Kidney (tissue), 13 donors: ENCODE measurements at regions not wholly inside any gene's neighbourhood (a gene's known extent, or its start where the extent isn't known, plus 50 kb on each side); places are given as distances from the start of the nearest gene placed in this dataset.

Source experiments
- DNase-seq, 5 donors: peaks; one replicate each; pipeline ENCODE4 v3.0.0-alpha.2; 2013 to 2020
- FAIRE-seq: peaks from 2 replicates; lab custom pipeline; 2012; peaks lifted over from hg19 to GRCh38; lab: Jason Lieb, UNC
- H3K27ac ChIP-seq, 2 donors: one replicate each; pipeline ENCODE4 v1.7.0; 2013; ENCODE audit warnings: low read depth in 2 of 2, low read length in 2 of 2, inconsistent platforms in 1 of 2
- H3K27me3 ChIP-seq: one replicate; pipeline ENCODE4 v1.7.1; 2013; ENCODE audit warnings: low read length, inconsistent platforms; ENCODE audit not compliant: control insufficient read depth, insufficient read depth
- H3K36me3 ChIP-seq, 3 donors: one replicate each; pipeline versions ENCODE4 v1.7.0 to v1.7.1; 2013; ENCODE audit warnings: low read length in 3 of 3, control low read depth in 1 of 3, inconsistent platforms in 1 of 3; ENCODE audit not compliant: insufficient read depth in 3 of 3, control insufficient read depth in 2 of 3
- H3K4me1 ChIP-seq, 3 donors: one replicate each; pipeline versions ENCODE4 v1.7.0 to v1.7.1; 2013; ENCODE audit warnings: low read length in 3 of 3, inconsistent platforms in 1 of 3, low read depth in 1 of 3; ENCODE audit not compliant: control insufficient read depth in 2 of 3, insufficient read depth in 2 of 3
- H3K4me3 ChIP-seq, 3 donors: one replicate each; pipeline versions ENCODE4 v1.7.0 to v1.8.1; 2013; ENCODE audit warnings: low read length in 3 of 3, control low read depth in 1 of 3, inconsistent platforms in 1 of 3
- H3K9ac ChIP-seq, 3 donors: one replicate each; pipeline versions ENCODE4 v1.7.0 to v1.7.1; 2013; ENCODE audit warnings: low read length in 3 of 3, control low read depth in 1 of 3, inconsistent platforms in 1 of 3
- H3K9me3 ChIP-seq, 3 donors: one replicate each; pipeline versions ENCODE4 v1.7.0 to v1.7.1; 2013; ENCODE audit warnings: low read length in 3 of 3, control low read depth in 1 of 3, inconsistent platforms in 1 of 3; ENCODE audit not compliant: control insufficient read depth in 2 of 3, insufficient read depth in 1 of 3
- intact Hi-C: fragments of 100-400 bp; cut with DNase I; formaldehyde crosslinking; loops from one replicate; pipeline ENCODE4 v1.11.1; 2022
- TF ChIP-seq, protein P1 (sequence below): IDR thresholded peaks from 3 replicates; pipeline ENCODE4 v1.5.1; 2012; ENCODE audit warnings: mild to moderate bottlenecking, moderate library complexity, borderline replicate concordance; ENCODE audit not compliant: insufficient read depth; ENCODE audit errors: extremely low read depth
- donor health status: control.
- donor health status: control.
- donor health status: control.
- donor health status: control.
- donor health status: control.
- donor health status: DM: yes; HTN: yes; CAD: no.
- donor health status: Normal renal cell carcinoma (clear cell type).

DNA sequence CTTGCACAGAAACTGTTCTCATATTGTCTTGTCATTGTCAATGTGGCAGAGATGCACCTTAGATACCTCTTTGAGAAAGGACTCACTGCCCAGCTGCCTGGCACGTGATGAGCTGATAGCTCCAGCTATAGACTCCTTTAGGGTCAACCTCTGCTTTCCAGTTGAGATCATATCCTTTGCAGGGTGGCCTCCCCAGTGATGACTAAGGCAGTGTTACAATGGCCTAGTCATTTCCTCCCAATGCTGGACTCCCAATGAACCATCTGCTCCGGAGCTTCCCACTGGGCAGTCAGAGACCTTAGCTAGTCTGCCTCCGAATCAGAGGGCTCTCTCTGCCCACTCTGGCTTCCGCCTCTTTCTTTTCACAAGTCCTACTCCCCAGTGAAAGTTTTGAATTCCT lies 79.5 kb downstream of the CHRD start:
- Histone ChIP-seq H3K27ac (no peak overlapping the region), H3K36me3 (no peaks in the 10 kb centered on the region), H3K4me3 (no peak overlapping the region), H3K9ac (no peak overlapping the region), H3K4me1 (no peaks in the 10 kb centered on the region), H3K9me3 (no peaks in the 10 kb centered on the region), H3K27me3 (no peaks in the 10 kb centered on the region)
- TF ChIP-seq, protein P1, sequence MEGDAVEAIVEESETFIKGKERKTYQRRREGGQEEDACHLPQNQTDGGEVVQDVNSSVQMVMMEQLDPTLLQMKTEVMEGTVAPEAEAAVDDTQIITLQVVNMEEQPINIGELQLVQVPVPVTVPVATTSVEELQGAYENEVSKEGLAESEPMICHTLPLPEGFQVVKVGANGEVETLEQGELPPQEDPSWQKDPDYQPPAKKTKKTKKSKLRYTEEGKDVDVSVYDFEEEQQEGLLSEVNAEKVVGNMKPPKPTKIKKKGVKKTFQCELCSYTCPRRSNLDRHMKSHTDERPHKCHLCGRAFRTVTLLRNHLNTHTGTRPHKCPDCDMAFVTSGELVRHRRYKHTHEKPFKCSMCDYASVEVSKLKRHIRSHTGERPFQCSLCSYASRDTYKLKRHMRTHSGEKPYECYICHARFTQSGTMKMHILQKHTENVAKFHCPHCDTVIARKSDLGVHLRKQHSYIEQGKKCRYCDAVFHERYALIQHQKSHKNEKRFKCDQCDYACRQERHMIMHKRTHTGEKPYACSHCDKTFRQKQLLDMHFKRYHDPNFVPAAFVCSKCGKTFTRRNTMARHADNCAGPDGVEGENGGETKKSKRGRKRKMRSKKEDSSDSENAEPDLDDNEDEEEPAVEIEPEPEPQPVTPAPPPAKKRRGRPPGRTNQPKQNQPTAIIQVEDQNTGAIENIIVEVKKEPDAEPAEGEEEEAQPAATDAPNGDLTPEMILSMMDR, result no peak
- FAIRE-seq (no peak), DNase-seq (no peak)
- intact Hi-C loops, result no loop called here

DNA sequence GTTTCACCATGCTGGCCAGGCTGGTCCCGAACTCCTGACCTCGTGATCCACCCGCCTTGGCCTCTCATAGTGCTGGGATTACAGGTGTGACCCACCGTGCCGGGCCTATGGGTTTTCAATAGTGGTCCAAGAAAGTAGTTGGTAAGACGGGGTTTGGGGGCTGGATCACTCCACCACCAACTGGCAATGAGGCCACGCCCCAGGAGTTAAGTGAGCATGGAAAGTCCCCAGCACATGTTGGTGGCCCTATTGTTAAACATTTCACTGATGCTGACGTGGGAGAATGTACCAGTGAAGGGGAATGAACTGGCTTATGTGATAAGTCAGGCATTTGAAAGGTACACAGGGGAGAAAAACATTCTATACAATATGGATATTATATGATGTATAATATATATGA lies 80.4 kb downstream of the CHRD start:
- FAIRE-seq, result no peak
- TF ChIP-seq, protein P1, result no peak

DNA sequence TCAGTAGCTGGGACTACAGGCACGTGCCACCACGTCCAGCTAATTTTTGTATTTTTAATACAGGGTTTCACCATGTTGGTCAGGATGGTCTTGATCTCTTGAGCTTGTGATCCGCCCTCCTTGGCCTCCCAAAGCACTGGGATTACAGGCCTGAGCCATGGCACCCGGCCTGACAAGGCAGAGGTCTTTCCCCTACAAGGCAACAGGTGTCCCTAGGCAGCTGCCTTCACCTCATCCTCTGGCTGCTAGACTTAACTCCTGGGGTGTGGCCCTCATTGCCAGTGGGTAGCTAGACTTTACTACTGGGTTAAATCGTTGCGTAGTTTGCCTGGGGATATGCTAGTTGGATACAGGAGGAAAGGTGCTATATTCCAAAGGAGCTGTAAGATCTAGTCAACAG lies 81.4 kb downstream of the CHRD start:
- TF ChIP-seq, protein P1, result no peak
- H3K27me3 ChIP-seq, result no peaks in the 10 kb centered on the region
- DNase-seq (no peak), FAIRE-seq (no peak)
- H3K4me1 ChIP-seq, result no peaks in the 10 kb centered on the region
- intact Hi-C loops, result no loop called here
- H3K9ac ChIP-seq, result no peak overlapping the region
- no peaks in the 10 kb centered on the region for H3K9me3 ChIP-seq
- H3K36me3 ChIP-seq, result no peaks in the 10 kb centered on the region
- H3K4me3 ChIP-seq, result no peak overlapping the region
- no peak overlapping the region for H3K27ac ChIP-seq

More for the DNA sequence above, 80.4 kb downstream of the CHRD start:
- Histone ChIP-seq H3K4me1 (no peaks in the 10 kb centered on the region), H3K9me3 (no peaks in the 10 kb centered on the region), H3K9ac (no peak overlapping the region), H3K27ac (no peak overlapping the region), H3K27me3 (no peaks in the 10 kb centered on the region), H3K36me3 (no peaks in the 10 kb centered on the region), H3K4me3 (no peak overlapping the region)
- DNase-seq, result no peak
- intact Hi-C loops, result no loop called here

DNA sequence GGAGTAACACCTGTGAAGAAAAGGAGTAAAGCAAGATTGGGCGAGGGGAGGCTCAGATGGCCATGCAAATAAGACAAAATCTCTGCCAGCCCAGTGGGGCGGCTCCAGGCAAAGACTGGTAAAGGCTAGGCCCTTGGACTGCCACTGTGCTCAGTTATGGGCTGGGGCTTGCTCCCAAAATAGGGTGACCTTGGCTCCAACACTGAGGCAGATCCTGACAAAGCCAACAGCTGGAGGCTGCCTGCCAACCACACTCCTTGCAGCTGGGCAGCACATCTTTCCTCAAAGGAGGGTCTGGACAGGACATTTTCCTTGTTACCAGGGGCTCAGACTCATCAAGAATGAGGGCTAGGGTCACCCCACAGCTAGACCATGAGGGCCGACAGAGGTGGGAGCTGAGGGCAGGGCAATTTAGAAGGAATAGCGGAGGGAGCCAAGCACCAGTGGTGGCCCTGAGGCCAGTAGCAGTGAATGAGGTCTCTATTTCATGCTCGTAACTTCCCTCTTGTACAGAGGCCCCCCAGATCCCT lies 86.1 kb downstream of the CHRD start:
- no peak overlapping the region for H3K27ac ChIP-seq
- H3K4me1 ChIP-seq, result no peaks in the 10 kb centered on the region
- FAIRE-seq, result no peak
- no peak overlapping the region for H3K9ac ChIP-seq
- H3K4me3 ChIP-seq, result no peak overlapping the region
- TF ChIP-seq, protein P1, result no peak
- DNase-seq, result no peak
- intact Hi-C loops, result no loop called here
- no peaks in the 10 kb centered on the region for H3K27me3 ChIP-seq
- H3K9me3 ChIP-seq, result no peaks in the 10 kb centered on the region
- no peaks in the 10 kb centered on the region for H3K36me3 ChIP-seq
